GM23248 (cell line): ENCODE measurements at regions not wholly inside any gene's neighbourhood (a gene's known extent, or its start where the extent isn't known, plus 50 kb on each side); places are given as distances from the start of the nearest gene placed in this dataset.

Source experiments
- EZH2 ChIP-seq: fragments of 200-600 bp; sonication (generic); IDR thresholded peaks from 2 replicates; pipeline ENCODE4 v1.6.1; 2018; ENCODE audit warnings: antibody characterized with exemption, mild to moderate bottlenecking; ENCODE audit not compliant: insufficient read depth, poor library complexity, severe bottlenecking
- EZH2phosphoT487 ChIP-seq: fragments of 200-600 bp; sonication (generic); IDR thresholded peaks from 2 replicates; pipeline ENCODE4 v1.6.1; 2018; ENCODE audit warnings: antibody characterized with exemption, moderate library complexity, mild to moderate bottlenecking, low read depth; ENCODE audit not compliant: insufficient read depth

DNA sequence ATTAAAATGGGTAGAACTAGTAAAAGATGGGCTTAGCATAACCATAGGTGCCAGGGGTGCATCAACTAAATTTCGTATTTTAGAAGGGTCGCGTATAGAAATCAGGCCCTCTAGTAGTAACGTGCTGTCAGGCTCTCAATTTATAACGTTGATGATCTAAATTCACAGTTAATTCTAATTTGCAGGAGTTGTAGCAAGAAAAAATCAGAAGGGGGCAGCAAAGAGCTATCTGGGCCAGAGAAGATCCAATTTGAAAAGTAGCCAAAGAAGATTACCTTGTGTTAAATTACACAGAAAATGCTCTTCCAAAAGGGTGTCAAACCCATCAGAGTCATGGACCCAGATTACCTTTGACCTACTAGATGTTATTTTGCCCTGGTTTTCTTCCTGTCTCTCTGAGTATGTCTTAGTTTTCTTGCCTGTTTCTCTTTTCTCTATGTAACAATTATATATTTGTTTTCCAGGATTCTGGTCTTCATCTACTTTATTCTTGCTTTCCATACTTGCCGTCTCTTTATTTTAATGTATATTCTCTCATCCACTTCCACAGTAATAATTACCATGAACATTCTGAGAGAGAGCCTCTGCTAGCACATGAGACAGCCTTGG lies 1030.9 kb downstream of the AMY1C start:
- TF ChIP-seq EZH2, result no peak
- TF ChIP-seq EZH2phosphoT487, result no peak
